Right lobe of liver (tissue), 4 donors: ENCODE measurements at regions not wholly inside any gene's neighbourhood (a gene's known extent, or its start where the extent isn't known, plus 50 kb on each side); places are given as distances from the start of the nearest gene placed in this dataset.

ENCODE experiments used
- CTCF ChIP-seq, 4 donors: fragments of 200-600 bp in 3 of 4; fragments of 450-650 bp in 1 of 4; IDR thresholded peaks; one replicate each; pipeline versions ENCODE4 v1.5.1 to v1.8.0; 2016 to 2022; ENCODE audit warnings: antibody characterized with exemption in 4 of 4, mild to moderate bottlenecking in 2 of 4
- POLR2A ChIP-seq: fragments of 450-650 bp; IDR thresholded peaks from one replicate; pipeline ENCODE4 v1.6.1; 2017; ENCODE audit warnings: antibody characterized with exemption, mild to moderate bottlenecking
- donor health status: DM: no; HTN: no; CAD: no.
- donor health status: DM: no; HTN: no; CAD: no.
- donor health status: DM: no; HTN: yes; CAD: no.

- TF ChIP-seq CTCF (IDR thresholded peaks at IDR 0.05) = no peak
- TF ChIP-seq POLR2A = no peak
Measured at GRCh38 chr17:51499897-51500296, 239.6 kb downstream of the UTP18 start.
